ENCODE measurements at regions not wholly inside any gene's neighbourhood (a gene's known extent, or its start where the extent isn't known, plus 50 kb on each side); places are given as distances from the start of the nearest gene placed in this dataset.
"Not testable (repeated sequence)": the region's sequence is repeated elsewhere in the genome, so short reads cannot be mapped to it uniquely, and the experiment has no call there.

GRCh38 chr4:38294238-38294637 lies 334.0 kb downstream of the PTTG2 start:
- Histone ChIP-seq H3K27me3 (ENCODE audit: control insufficient read depth, insufficient read depth, low read length) (no peaks in the 10 kb centered on the region), H3K9me3 (ENCODE audit: control insufficient read depth, insufficient read depth, low read depth, low read length) (peaks cover 18% of the 10 kb centered on the region), H3K27ac (ENCODE audit: low read depth, low read length) (no peak overlapping the region), H3K4me1 (ENCODE audit: control insufficient read depth, insufficient read depth, low read length) (no peaks in the 10 kb centered on the region; the same call in 1 of the 2 replicates), H3K36me3 (ENCODE audit: control insufficient read depth, insufficient read depth, low read length) (no peaks in the 10 kb centered on the region), H3K4me3 (ENCODE audit: low read depth, low read length) (no peak overlapping the region), H3K9ac (ENCODE audit: low read length) (no peak overlapping the region)

GRCh38 chr4:38297061-38297460 lies 336.9 kb downstream of the PTTG2 start:
- H3K27ac ChIP-seq (ENCODE audit: low read depth, low read length), result no peak overlapping the region
- no peaks in the 10 kb centered on the region for H3K27me3 ChIP-seq (ENCODE audit: control insufficient read depth, insufficient read depth, low read length)
- H3K36me3 ChIP-seq (ENCODE audit: control insufficient read depth, insufficient read depth, low read length), result no peaks in the 10 kb centered on the region
- peaks cover 21% of the 10 kb centered on the region for H3K9me3 ChIP-seq (ENCODE audit: control insufficient read depth, insufficient read depth, low read depth, low read length)
- no peaks in the 10 kb centered on the region for H3K4me1 ChIP-seq (ENCODE audit: control insufficient read depth, insufficient read depth, low read length)
- H3K9ac ChIP-seq (ENCODE audit: low read length), result no peak overlapping the region
- no peak overlapping the region for H3K4me3 ChIP-seq (ENCODE audit: low read depth, low read length)

GRCh38 chr4:38298868-38299713 lies 338.9 kb downstream of the PTTG2 start:
- Histone ChIP-seq H3K4me1 (ENCODE audit: control insufficient read depth, insufficient read depth, low read length) (no peaks in the 10 kb centered on the region), H3K36me3 (ENCODE audit: control insufficient read depth, insufficient read depth, low read length) (no peaks in the 10 kb centered on the region), H3K27ac (ENCODE audit: low read depth, low read length) (no peak overlapping the region), H3K9ac (ENCODE audit: low read length) (no peak overlapping the region), H3K4me3 (ENCODE audit: low read depth, low read length) (no peak overlapping the region), H3K9me3 (ENCODE audit: control insufficient read depth, insufficient read depth, low read depth, low read length) (peaks cover 23% of the 10 kb centered on the region), H3K27me3 (ENCODE audit: control insufficient read depth, insufficient read depth, low read length) (no peaks in the 10 kb centered on the region)

- peaks cover 22% of the 10 kb centered on the region for H3K9me3 ChIP-seq (ENCODE audit: control insufficient read depth, insufficient read depth, low read depth, low read length)
- H3K4me3 ChIP-seq (ENCODE audit: low read depth, low read length), result no peak overlapping the region
- H3K27me3 ChIP-seq (ENCODE audit: control insufficient read depth, insufficient read depth, low read length), result no peaks in the 10 kb centered on the region
- H3K9ac ChIP-seq (ENCODE audit: low read length), result no peak overlapping the region
- H3K36me3 ChIP-seq (ENCODE audit: control insufficient read depth, insufficient read depth, low read length), result no peaks in the 10 kb centered on the region
- no peaks in the 10 kb centered on the region for H3K4me1 ChIP-seq (ENCODE audit: control insufficient read depth, insufficient read depth, low read length)
- no peak overlapping the region for H3K27ac ChIP-seq (ENCODE audit: low read depth, low read length)
Observed at GRCh38 chr4:38302910-38303309, 342.7 kb downstream of the PTTG2 start.

- H3K4me3 ChIP-seq (ENCODE audit: low read depth, low read length); H3K27me3 ChIP-seq (ENCODE audit: control insufficient read depth, insufficient read depth, low read length); H3K27ac ChIP-seq (ENCODE audit: low read depth, low read length); H3K36me3 ChIP-seq (ENCODE audit: control insufficient read depth, insufficient read depth, low read length); H3K4me1 ChIP-seq (ENCODE audit: control insufficient read depth, insufficient read depth, low read length); H3K9ac ChIP-seq (ENCODE audit: low read length): not testable (repeated sequence)
- peaks cover 13% of the 10 kb centered on the region; the same call in 1 of the 2 replicates for H3K9me3 ChIP-seq (ENCODE audit: control insufficient read depth, insufficient read depth, low read depth, low read length)
Observed at GRCh38 chr4:38304460-38304859, 344.3 kb downstream of the PTTG2 start.

GRCh38 chr4:38306482-38307071 lies 346.4 kb downstream of the PTTG2 start:
- Histone ChIP-seq H3K9ac (ENCODE audit: low read length) (no peak overlapping the region), H3K4me1 (ENCODE audit: control insufficient read depth, insufficient read depth, low read length) (peaks cover 4% of the 10 kb centered on the region; the same call in 1 of the 2 replicates), H3K4me3 (ENCODE audit: low read depth, low read length) (no peak overlapping the region), H3K27ac (ENCODE audit: low read depth, low read length) (no peak overlapping the region), H3K9me3 (ENCODE audit: control insufficient read depth, insufficient read depth, low read depth, low read length) (peaks cover 10% of the 10 kb centered on the region; the same call in 1 of the 2 replicates), H3K36me3 (ENCODE audit: control insufficient read depth, insufficient read depth, low read length) (no peaks in the 10 kb centered on the region), H3K27me3 (ENCODE audit: control insufficient read depth, insufficient read depth, low read length) (no peaks in the 10 kb centered on the region)

- Histone ChIP-seq H3K27me3 (ENCODE audit: control insufficient read depth, insufficient read depth, low read length) (no peaks in the 10 kb centered on the region), H3K9ac (ENCODE audit: low read length) (no peak overlapping the region), H3K36me3 (ENCODE audit: control insufficient read depth, insufficient read depth, low read length) (no peaks in the 10 kb centered on the region), H3K4me3 (ENCODE audit: low read depth, low read length) (no peak overlapping the region), H3K27ac (ENCODE audit: low read depth, low read length) (no peak overlapping the region), H3K4me1 (ENCODE audit: control insufficient read depth, insufficient read depth, low read length) (peaks cover 4% of the 10 kb centered on the region; the same call in 1 of the 2 replicates), H3K9me3 (ENCODE audit: control insufficient read depth, insufficient read depth, low read depth, low read length) (peaks cover 2% of the 10 kb centered on the region; the same call in 1 of the 2 replicates)
Observed at GRCh38 chr4:38308728-38309311, 348.6 kb downstream of the PTTG2 start.

GRCh38 chr4:38309471-38309870 lies 349.3 kb downstream of the PTTG2 start:
- Histone ChIP-seq H3K9ac (ENCODE audit: low read length) (no peak overlapping the region), H3K9me3 (ENCODE audit: control insufficient read depth, insufficient read depth, low read depth, low read length) (no peaks in the 10 kb centered on the region; the same call in 1 of the 2 replicates), H3K27ac (ENCODE audit: low read depth, low read length) (no peak overlapping the region), H3K4me3 (ENCODE audit: low read depth, low read length) (no peak overlapping the region), H3K27me3 (ENCODE audit: control insufficient read depth, insufficient read depth, low read length) (no peaks in the 10 kb centered on the region), H3K4me1 (ENCODE audit: control insufficient read depth, insufficient read depth, low read length) (peaks cover 4% of the 10 kb centered on the region; the same call in 1 of the 2 replicates), H3K36me3 (ENCODE audit: control insufficient read depth, insufficient read depth, low read length) (no peaks in the 10 kb centered on the region)

GRCh38 chr4:38310446-38311043 lies 350.3 kb downstream of the PTTG2 start:
- no peaks in the 10 kb centered on the region for H3K36me3 ChIP-seq (ENCODE audit: control insufficient read depth, insufficient read depth, low read length)
- H3K27me3 ChIP-seq (ENCODE audit: control insufficient read depth, insufficient read depth, low read length), result no peaks in the 10 kb centered on the region
- no peak overlapping the region for H3K27ac ChIP-seq (ENCODE audit: low read depth, low read length)
- no peaks in the 10 kb centered on the region; the same call in 1 of the 2 replicates for H3K9me3 ChIP-seq (ENCODE audit: control insufficient read depth, insufficient read depth, low read depth, low read length)
- H3K4me1 ChIP-seq (ENCODE audit: control insufficient read depth, insufficient read depth, low read length), result peaks cover 4% of the 10 kb centered on the region; the same call in 1 of the 2 replicates
- no peak overlapping the region for H3K9ac ChIP-seq (ENCODE audit: low read length)
- no peak overlapping the region for H3K4me3 ChIP-seq (ENCODE audit: low read depth, low read length)

- Histone ChIP-seq H3K9ac (ENCODE audit: low read length) (no peak overlapping the region), H3K27me3 (ENCODE audit: control insufficient read depth, insufficient read depth, low read length) (no peaks in the 10 kb centered on the region), H3K27ac (ENCODE audit: low read depth, low read length) (no peak overlapping the region), H3K36me3 (ENCODE audit: control insufficient read depth, insufficient read depth, low read length) (no peaks in the 10 kb centered on the region), H3K9me3 (ENCODE audit: control insufficient read depth, insufficient read depth, low read depth, low read length) (no peaks in the 10 kb centered on the region; the same call in 1 of the 2 replicates), H3K4me3 (ENCODE audit: low read depth, low read length) (no peak overlapping the region), H3K4me1 (ENCODE audit: control insufficient read depth, insufficient read depth, low read length) (peaks cover 4% of the 10 kb centered on the region; the same call in 1 of the 2 replicates)
Observed at GRCh38 chr4:38311495-38312126, 351.4 kb downstream of the PTTG2 start.

Data from HUES6 (cell line).